Activated T-helper 17 cell treated with anti-CD3 and anti-CD28 coated beads, Interleukin-2, amount 50 U/mL, for 72 hours (primary cell): ENCODE measurements at regions not wholly inside any gene's neighbourhood (a gene's known extent, or its start where the extent isn't known, plus 50 kb on each side); places are given as distances from the start of the nearest gene placed in this dataset.

Experiments
- ATAC-seq: fragments of 150-1000 bp; cut with Tn5 transposase; replicated peaks from 2 replicates; pipeline ENCODE4 v1.10.0; 2021; ENCODE audit warnings: mild to moderate bottlenecking, moderate library complexity
- H3K27ac Mint-ChIP-seq: one replicate; pipeline ENCODE4 v1.8.0; 2022; ENCODE audit warnings: mixed read lengths
- H3K27me3 Mint-ChIP-seq: one replicate; pipeline ENCODE4 v1.8.0; 2022; ENCODE audit warnings: mixed read lengths
- H3K36me3 Mint-ChIP-seq: one replicate; pipeline ENCODE4 v1.8.0; 2022; ENCODE audit warnings: low read depth, mild to moderate bottlenecking, mixed read lengths
- H3K4me1 Mint-ChIP-seq: one replicate; pipeline ENCODE4 v1.8.0; 2022; ENCODE audit warnings: mixed read lengths
- H3K4me3 Mint-ChIP-seq: one replicate; pipeline ENCODE4 v1.8.0; 2022; ENCODE audit warnings: mild to moderate bottlenecking, mixed read lengths
- H3K9me3 Mint-ChIP-seq: one replicate; pipeline ENCODE4 v1.8.0; 2022; ENCODE audit warnings: mixed read lengths

- no peaks in the 10 kb centered on the region for H3K9me3 Mint-ChIP-seq
- H3K27me3 Mint-ChIP-seq, result peaks cover 4% of the 10 kb centered on the region
- no peak for ATAC-seq
- H3K4me1 Mint-ChIP-seq, result no peaks in the 10 kb centered on the region
- H3K36me3 Mint-ChIP-seq, result no peaks in the 10 kb centered on the region
- no peak overlapping the region for H3K27ac Mint-ChIP-seq
- no peak overlapping the region for H3K4me3 Mint-ChIP-seq
Observed at GRCh38 chr1:78426408-78426807, 64.4 kb upstream of the PTGFR start.

- H3K4me3 Mint-ChIP-seq, result no peak overlapping the region
- no peaks in the 10 kb centered on the region for H3K4me1 Mint-ChIP-seq
- no peaks in the 10 kb centered on the region for H3K9me3 Mint-ChIP-seq
- no peak for ATAC-seq
- no peaks in the 10 kb centered on the region for H3K36me3 Mint-ChIP-seq
- peaks cover 4% of the 10 kb centered on the region for H3K27me3 Mint-ChIP-seq
- H3K27ac Mint-ChIP-seq, result no peak overlapping the region
Observed at GRCh38 chr1:78427506-78427905, 63.3 kb upstream of the PTGFR start.

- ATAC-seq, result no peak
- H3K4me3 Mint-ChIP-seq, result no peak overlapping the region
- H3K27me3 Mint-ChIP-seq, result no peaks in the 10 kb centered on the region
- H3K4me1 Mint-ChIP-seq, result no peaks in the 10 kb centered on the region
- no peaks in the 10 kb centered on the region for H3K36me3 Mint-ChIP-seq
- H3K9me3 Mint-ChIP-seq, result no peaks in the 10 kb centered on the region
- H3K27ac Mint-ChIP-seq, result no peak overlapping the region
Observed at GRCh38 chr1:78432016-78432415, 58.8 kb upstream of the PTGFR start.

DNA sequence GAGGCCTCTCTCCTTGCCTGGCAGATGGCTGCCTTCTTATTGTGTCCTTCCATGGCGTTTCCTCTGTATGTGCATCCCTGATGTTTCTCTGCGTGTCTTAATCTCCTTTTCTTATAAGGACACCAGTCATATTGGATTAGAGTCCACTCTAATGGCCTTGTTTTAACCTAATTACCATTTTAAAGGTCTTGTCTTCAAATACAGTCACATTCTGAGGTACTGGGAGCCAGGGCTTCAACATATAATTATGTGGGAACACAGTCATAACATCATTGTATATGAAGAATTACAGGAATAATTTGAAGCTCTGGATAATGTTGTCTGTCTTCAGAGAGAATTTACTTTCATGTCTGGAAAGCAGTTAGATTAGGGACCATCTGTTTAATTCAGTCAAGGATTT lies 56.4 kb upstream of the PTGFR start:
- no peak for ATAC-seq
- Mint-ChIP-seq H3K27me3 (no peaks in the 10 kb centered on the region), H3K4me3 (no peak overlapping the region), H3K36me3 (no peaks in the 10 kb centered on the region), H3K4me1 (no peaks in the 10 kb centered on the region), H3K9me3 (no peaks in the 10 kb centered on the region), H3K27ac (no peak overlapping the region)

DNA sequence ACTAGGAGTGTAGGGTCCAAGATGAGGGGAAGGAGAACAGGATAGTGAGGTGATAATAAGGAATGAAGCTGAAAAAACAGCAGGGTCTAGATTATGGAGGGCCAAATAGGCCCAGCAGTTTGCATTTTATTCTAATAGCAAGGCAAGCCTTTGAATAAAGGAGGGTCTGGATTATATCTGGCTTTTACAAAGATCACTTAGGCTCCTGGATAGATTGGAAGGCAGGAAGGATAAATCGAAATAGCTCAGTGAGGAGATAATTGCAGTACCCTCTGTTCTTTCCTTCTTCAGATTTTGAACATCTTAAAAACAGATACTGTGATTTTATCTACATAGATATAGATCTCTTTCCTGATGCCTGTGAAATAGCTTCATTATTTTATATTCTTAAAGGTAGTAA lies 53.8 kb upstream of the PTGFR start:
- Mint-ChIP-seq H3K9me3 (no peaks in the 10 kb centered on the region), H3K4me1 (no peaks in the 10 kb centered on the region), H3K27ac (no peak overlapping the region), H3K27me3 (peaks cover 3% of the 10 kb centered on the region), H3K36me3 (no peaks in the 10 kb centered on the region), H3K4me3 (no peak overlapping the region)
- no peak for ATAC-seq

GRCh38 chr1:78437396-78437795 lies 53.4 kb upstream of the PTGFR start:
- Mint-ChIP-seq H3K27me3 (peaks cover 3% of the 10 kb centered on the region), H3K4me1 (no peaks in the 10 kb centered on the region), H3K27ac (no peak overlapping the region), H3K4me3 (no peak overlapping the region), H3K9me3 (no peaks in the 10 kb centered on the region), H3K36me3 (no peaks in the 10 kb centered on the region)
- ATAC-seq, result no peak

- no peaks in the 10 kb centered on the region for H3K36me3 Mint-ChIP-seq
- ATAC-seq, result no peak
Observed at GRCh38 chr1:78437941-78438340, 52.8 kb upstream of the PTGFR start.

GRCh38 chr1:78440381-78440793 lies 50.4 kb upstream of the PTGFR start:
- Mint-ChIP-seq H3K4me1 (no peaks in the 10 kb centered on the region), H3K27me3 (peaks cover 3% of the 10 kb centered on the region), H3K4me3 (no peak overlapping the region), H3K27ac (no peak overlapping the region), H3K9me3 (peaks cover 3% of the 10 kb centered on the region), H3K36me3 (no peaks in the 10 kb centered on the region)
- ATAC-seq, result no peak

More at GRCh38 chr1:78437941-78438340, 52.8 kb upstream of the PTGFR start:
- H3K9me3 Mint-ChIP-seq, result no peaks in the 10 kb centered on the region
- no peak overlapping the region for H3K27ac Mint-ChIP-seq
- no peaks in the 10 kb centered on the region for H3K4me1 Mint-ChIP-seq
- peaks cover 3% of the 10 kb centered on the region for H3K27me3 Mint-ChIP-seq
- H3K4me3 Mint-ChIP-seq, result no peak overlapping the region
